Peyer's patch (tissue), 4 donors: ENCODE measurements at regions not wholly inside any gene's neighbourhood (a gene's known extent, or its start where the extent isn't known, plus 50 kb on each side); places are given as distances from the start of the nearest gene placed in this dataset.

Source experiments
- CTCF ChIP-seq, 6 experiments: fragments of 450-650 bp in 4 of 6; fragments of 200-600 bp in 2 of 6; sonication (generic) in 1 of 6; IDR thresholded peaks; one replicate each; pipeline ENCODE4 v1.5.1; 2017 to 2019; ENCODE audit warnings: antibody characterized with exemption in 6 of 6, mild to moderate bottlenecking in 3 of 6, moderate library complexity in 1 of 6
- POLR2A ChIP-seq, 2 donors: fragments of 450-650 bp; IDR thresholded peaks; one replicate each; pipeline ENCODE4 v1.5.1; 2017; ENCODE audit warnings: antibody characterized with exemption in 2 of 2, mild to moderate bottlenecking in 2 of 2, moderate library complexity in 2 of 2

DNA sequence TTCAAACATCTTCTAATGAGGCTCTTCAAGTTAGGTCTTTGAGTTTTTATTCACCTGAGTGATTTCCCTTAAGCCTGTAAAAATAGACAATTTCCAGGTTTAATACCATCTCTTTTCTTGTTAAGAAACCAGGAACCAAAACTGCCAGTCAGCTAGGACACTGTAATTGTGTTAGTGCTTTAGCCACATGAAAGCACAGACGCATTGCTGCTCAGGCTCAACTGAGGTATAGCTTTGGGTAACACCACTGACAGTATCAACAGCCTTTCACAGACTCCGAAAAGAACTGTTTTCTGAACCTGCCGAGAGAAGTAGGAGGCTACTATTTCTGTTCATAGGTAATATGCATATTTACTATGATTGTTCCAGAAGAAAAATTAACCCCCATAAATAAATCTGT is 768.7 kb downstream of the ETS1 start:
- no peak for TF ChIP-seq CTCF (IDR thresholded peaks at IDR 0.05)
- TF ChIP-seq POLR2A (IDR thresholded peaks at IDR 0.05) = no peak
